Neural progenitor cell (in vitro differentiated cells): ENCODE measurements at regions not wholly inside any gene's neighbourhood (a gene's known extent, or its start where the extent isn't known, plus 50 kb on each side); places are given as distances from the start of the nearest gene placed in this dataset.

Source experiments
- CTCF ChIP-seq: fragments of 200-600 bp; sonication (generic); IDR thresholded peaks from 2 replicates; pipeline ENCODE4 v1.5.1; 2017; ENCODE audit warnings: antibody characterized with exemption, mild to moderate bottlenecking
- EZH2phosphoT487 ChIP-seq: fragments of 200-600 bp; sonication (generic); IDR thresholded peaks from 2 replicates; pipeline ENCODE4 v1.6.1; 2017; ENCODE audit warnings: antibody characterized with exemption

GRCh38 chrX:40867352-40867751 is 132.0 kb upstream of the MED14 start:
- TF ChIP-seq CTCF (no peak), EZH2phosphoT487 (no peak)
